Activated CD4-positive, alpha-beta T cell treated with anti-CD3 and anti-CD28 coated beads, Interleukin-2, Interleukin-6, amounts not matched to agents 100 ng/mL and 50 ng/mL, durations not matched to agents 16 hours and 8 hours (primary cell): ENCODE measurements at regions not wholly inside any gene's neighbourhood (a gene's known extent, or its start where the extent isn't known, plus 50 kb on each side); places are given as distances from the start of the nearest gene placed in this dataset.

Experiments
- DNase-seq: peaks from one replicate; pipeline ENCODE4 v3.0.0-alpha.2; 2020

DNA sequence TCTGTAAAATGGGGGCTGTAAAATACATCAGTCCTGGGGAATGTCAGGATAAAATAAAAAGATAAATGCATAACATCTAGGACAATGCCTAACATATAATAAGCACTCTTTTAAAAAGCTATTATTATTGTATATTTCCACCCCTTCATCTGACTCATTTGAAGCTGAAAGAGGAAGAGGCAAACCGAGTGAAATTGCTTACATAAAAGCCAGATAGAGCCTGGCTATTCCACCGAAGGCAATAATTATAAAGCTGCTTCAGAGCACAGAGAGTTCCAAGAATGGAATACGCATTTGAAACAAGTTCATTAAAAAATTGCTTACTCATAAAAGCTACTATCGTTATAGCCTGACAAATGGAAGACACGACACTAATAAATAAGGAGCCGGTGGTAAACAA lies 186.1 kb upstream of the CAMK1G start:
- no peak for DNase-seq

DNA sequence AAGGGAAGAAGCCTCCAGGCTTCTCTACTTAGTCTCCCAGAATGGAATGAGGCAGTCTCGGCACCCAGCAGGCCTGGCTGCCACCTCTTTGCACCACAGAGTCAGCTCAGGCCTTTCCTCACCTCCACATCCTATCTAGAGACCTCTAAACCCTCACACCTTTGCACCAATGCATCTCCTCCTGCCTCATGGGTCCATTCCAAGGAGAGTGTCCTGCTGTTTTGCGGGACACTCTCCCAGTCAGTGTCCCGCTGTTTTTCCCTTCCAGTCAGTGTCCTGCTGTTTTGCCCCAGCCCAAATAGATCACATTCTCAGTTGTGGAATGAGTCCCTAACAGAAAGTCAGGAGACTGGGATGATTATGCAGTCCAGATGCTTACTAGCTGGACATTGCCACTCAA lies 185.6 kb upstream of the CAMK1G start:
- DNase-seq = no peak

GRCh38 chr1:209398313-209398991 lies 185.1 kb upstream of the CAMK1G start:
- peak; percentile 17 for DNase-seq

GRCh38 chr1:209399800-209400199 lies 183.7 kb upstream of the CAMK1G start:
- no peak for DNase-seq

DNA sequence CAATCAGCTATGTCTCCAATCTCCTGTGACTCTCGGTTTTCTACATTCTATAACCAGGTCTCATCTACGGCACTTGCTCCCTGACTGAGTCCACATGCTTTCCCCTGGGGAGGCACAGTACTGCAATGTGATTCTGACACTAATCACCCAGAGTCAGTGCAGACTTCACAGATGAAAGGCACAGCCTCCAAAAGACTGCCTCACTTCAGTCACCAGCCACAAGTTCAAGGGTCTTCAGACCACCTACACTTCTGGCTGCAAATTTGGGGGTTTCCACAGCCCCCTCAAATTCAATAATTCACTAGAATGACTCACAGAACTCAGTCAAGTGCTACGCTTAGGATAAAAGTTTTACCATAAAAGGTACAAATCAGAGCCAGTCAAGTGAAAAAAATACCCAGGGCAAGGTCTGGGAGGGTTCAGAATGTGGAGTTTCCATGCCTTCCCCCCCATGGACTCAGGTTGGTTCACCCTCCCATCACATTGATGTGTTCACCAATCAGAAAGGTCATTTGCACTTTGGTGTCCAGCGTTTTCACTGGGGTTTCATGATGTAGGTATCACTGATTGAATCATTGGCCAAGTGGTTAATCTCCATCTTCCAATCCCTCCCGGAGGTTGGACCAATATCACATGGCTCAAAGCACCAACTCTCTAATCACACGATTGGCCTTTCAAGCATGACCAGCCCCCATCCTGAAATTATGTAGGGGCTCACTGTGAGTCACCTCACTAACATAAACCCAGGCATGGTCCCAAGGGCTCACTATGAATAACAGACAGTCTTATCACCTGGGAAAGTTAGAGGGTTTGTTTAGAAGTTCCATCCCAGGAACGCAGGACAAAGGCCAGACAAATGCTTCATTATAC lies 182.9 kb upstream of the CAMK1G start:
- DNase-seq = no peak

DNA sequence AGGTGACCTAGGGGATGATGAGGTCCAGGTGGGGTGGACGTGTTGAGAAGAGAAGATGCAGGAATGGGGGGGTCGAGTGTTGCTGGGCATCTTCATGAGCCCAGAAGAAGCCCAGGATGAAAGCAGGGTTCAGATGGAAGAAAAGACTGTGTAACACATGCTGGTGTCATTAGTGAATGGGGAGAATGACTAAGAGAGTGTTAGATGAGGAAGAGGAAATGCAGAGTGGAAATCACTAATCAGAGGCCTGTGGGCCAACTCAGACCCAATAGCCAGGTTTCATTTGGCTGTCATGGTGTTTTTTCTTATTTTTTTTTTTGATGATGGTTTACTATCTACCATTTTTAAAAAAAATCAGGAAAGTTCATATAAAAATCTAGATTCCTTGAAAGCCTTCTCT lies 180.8 kb upstream of the CAMK1G start:
- peak; percentile 7 for DNase-seq

DNA sequence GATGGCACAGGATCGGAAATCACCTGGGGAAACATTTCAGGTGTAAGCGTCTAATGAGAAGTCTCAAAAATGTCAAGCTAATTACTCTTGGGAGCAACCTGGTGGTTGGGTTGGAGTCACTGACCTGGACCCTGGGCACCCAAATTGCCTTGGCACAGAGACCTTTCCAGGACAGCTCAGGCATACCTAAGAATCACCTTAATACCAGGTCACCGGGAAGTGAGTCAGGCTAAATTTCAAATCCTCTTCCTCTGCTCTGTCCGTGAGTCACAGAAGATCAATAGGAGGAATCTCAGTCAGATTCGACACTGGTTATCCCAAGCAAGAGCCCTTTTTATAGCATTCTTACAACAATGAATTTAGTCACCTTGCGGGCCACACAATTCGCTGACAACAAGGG lies 179.6 kb upstream of the CAMK1G start:
- no peak for DNase-seq

GRCh38 chr1:209404577-209404976 lies 178.9 kb upstream of the CAMK1G start:
- DNase-seq = no peak

DNA sequence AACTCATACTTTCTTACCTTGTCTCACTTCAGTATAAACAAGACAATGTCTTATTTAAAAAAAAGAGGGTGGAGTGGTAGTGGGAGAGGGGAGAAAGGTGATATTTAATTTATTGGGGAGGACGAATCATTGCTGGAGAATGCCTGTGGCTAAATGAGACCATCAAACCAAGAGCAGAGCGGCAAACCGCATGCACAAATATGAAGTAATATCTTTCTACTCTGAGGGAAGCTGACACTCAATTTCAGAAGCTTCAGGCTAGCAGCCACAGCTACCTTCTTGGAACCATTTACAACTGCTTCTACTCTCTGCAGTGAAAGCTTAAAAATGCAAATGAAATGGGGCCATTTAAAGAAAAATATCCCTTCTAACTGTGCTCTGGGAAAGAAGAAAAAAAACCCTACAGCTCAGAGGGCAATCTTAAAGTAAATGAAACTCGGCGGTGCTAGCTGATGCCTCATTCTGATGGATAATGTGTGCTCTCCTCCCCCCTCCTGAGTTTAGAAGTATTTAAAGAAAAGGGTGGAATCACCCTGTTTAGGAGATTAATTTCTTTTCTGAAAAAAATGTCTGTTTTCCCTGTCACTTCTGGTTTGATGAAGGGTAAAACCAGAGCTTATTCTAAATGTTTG lies 178.2 kb upstream of the CAMK1G start:
- DNase-seq = peak; percentile 47

- DNase-seq = no peak
Measured at GRCh38 chr1:209406168-209406567, 177.3 kb upstream of the CAMK1G start.

DNA sequence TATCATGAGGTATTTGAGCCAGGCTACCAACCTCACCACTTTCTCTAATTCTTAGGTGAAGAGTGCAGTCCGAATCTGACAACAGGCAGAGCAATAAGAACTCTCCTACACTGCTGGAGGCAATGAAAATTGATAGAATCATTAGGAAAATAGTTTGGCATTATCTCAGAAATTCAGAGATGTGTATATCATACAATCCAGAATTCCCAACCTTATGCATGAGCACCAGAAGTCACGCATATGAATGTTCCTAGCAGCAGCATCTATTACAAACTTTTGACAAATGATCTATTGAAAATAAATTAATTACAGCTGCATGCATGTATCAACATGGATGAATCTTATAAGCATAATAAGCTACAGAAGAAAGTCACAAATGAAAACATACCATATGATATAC lies 176.9 kb upstream of the CAMK1G start:
- DNase-seq = no peak

DNA sequence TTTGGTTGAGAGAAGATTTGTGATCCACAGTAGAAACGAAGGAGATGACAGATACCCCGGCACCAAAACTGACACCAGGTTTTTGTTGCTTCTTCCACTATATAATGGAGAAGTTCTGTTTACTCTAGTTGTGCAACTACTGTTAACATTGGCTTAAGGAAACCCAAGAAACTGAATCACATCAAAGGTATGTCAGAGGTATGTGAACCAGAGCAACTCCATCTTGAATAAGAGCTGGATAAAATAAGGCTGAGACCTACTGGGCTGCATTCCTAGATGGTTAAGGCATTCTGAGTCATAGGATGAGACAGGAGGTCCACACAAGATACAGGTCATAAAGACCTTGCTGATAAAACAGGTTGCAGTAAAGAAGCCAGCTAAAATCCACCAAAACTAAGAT lies 173.7 kb upstream of the CAMK1G start:
- no peak for DNase-seq

DNA sequence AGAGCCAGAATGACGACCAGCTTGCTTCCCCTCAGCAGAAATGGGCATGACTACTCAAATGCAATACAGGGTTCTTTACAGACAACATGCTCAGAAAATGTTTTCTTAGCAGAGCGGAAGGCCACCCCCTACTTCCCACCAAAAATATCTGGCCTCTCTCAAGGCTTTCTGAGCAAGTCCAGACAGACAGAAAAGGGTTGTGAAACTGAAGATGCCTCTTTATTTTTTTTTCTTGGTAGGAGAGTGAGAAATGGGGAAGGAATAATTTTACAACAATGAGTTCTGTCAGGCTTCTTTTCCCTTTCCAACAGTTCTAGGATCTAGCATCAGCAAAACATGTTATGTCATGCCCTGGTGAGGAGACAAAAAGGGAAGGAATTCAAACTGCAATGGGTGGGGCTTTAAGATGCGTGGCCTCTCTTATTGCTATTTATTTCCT lies 172.0 kb upstream of the CAMK1G start:
- DNase-seq = no peak

DNA sequence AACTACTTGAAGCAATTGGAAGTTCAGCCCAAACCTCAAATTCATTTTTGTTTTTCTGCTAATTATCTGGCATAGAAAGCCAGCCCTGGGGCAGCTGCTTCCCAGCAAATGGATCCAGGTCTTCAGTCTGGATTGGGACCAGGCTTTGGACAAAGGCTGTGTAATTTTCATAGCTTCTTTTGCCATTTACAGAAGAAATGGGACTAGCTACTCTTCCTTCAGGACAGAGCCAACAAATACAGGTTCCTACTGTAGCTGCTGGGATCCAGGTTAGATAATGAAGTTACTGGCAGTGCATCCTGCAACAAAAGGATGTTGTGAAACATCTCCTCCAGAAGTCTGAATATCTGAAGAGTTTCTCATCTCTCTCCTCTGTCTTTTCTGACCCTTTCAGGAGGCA lies 171.5 kb upstream of the CAMK1G start:
- DNase-seq = no peak

- no peak for DNase-seq
Measured at GRCh38 chr1:209412566-209412965, 170.9 kb upstream of the CAMK1G start.

GRCh38 chr1:209413062-209413461 lies 170.5 kb upstream of the CAMK1G start:
- no peak for DNase-seq

GRCh38 chr1:209414803-209415329 lies 168.6 kb upstream of the CAMK1G start:
- DNase-seq = no peak

- DNase-seq = no peak
Measured at GRCh38 chr1:209416039-209416438, 167.5 kb upstream of the CAMK1G start.

- DNase-seq = no peak
Measured at GRCh38 chr1:209416716-209417115, 166.8 kb upstream of the CAMK1G start.

GRCh38 chr1:209417761-209418160 lies 165.8 kb upstream of the CAMK1G start:
- DNase-seq = no peak

DNA sequence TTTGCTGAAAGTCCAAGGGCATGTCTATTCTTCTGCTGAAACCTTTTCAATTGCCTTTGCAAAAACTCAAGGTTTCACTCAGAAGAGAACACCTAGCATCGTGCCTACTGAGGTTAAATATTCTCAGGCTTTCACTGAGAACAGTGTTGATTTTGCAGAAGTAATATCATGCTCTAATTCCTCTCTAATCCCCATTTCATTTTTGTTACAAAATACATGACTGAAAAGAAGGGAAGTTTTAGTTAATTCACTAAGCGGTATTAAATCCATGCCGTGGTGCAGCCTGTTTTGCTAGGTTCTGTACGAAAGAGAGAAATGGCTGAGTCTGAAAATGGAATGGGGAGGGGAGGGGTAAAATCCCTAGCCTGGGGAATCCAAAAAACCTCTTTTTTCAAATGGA lies 163.2 kb upstream of the CAMK1G start:
- no peak for DNase-seq

- DNase-seq = no peak
Measured at GRCh38 chr1:209421186-209421585, 162.3 kb upstream of the CAMK1G start.

- no peak for DNase-seq
Measured at GRCh38 chr1:209421978-209422680, 161.4 kb upstream of the CAMK1G start.
